ENCODE measurements at regions not wholly inside any gene's neighbourhood (a gene's known extent, or its start where the extent isn't known, plus 50 kb on each side); places are given as distances from the start of the nearest gene placed in this dataset.

DNA sequence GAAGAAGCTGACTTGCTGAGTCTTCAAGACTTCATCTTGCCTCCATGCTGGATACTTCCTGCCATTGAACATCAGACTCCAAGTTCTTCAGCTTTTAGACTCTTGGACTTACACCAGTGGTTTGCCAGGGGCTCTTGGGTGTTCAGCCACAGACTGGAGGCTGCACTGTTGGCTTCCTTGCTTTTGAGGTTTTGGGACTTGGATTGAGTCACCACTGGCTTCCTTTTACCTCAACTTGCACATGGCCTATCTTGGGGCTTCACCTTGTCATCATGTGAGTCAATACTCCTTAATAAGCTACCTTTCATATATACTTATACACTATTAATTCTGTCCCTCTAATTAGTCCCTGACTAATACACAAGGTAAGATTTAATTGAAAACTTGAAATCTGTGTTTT is 361.7 kb upstream of the SEMA3C start:
- Histone ChIP-seq H3K27me3 (no peaks in the 10 kb centered on the region), H3K36me3 (no peaks in the 10 kb centered on the region), H3K27ac (no peak overlapping the region), H3K4me1 (no peaks in the 10 kb centered on the region), H3K4me3 (no peak overlapping the region), H3K9me3 (no peaks in the 10 kb centered on the region)
- DNase-seq (ENCODE audit: low spot score in 2 of 2) = no peak
- TF ChIP-seq EP300 (IDR thresholded peaks at IDR 0.05) (no peak), POLR2AphosphoS5 (IDR thresholded peaks at IDR 0.05) (no peak), CTCF (IDR thresholded peaks at IDR 0.05) (no peak), POLR2A (IDR thresholded peaks at IDR 0.05) (no peak)

DNA sequence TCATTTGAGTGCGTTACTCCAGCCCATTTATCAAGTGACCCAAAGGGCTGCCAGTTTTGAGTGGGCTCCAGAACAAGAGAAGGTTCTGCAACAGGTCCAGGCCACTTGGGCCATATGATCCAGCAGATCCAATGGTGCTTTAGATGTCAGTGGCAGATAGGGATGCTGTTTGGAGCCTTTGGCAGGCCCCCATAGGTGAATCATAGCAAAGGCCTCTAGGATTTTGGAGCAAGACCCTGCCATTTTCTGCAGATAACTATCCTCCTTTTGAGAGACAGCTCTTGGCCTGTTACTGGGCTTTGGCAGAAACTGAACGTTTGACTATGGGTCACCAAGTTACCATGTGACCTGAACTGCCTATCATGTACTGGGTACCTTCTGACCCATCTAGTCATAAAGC is 358.8 kb upstream of the SEMA3C start:
- DNase-seq (ENCODE audit: low spot score in 2 of 2) = no peak
- H3K36me3 ChIP-seq = no peaks in the 10 kb centered on the region
- H3K27ac ChIP-seq = no peak overlapping the region
- no peaks in the 10 kb centered on the region for H3K27me3 ChIP-seq
- no peak overlapping the region for H3K4me3 ChIP-seq
- no peaks in the 10 kb centered on the region for H3K9me3 ChIP-seq
- H3K4me1 ChIP-seq = no peaks in the 10 kb centered on the region
- WGBS = 75% methylated on average over 2 of the region's 2 CpGs
- TF ChIP-seq POLR2AphosphoS5 (IDR thresholded peaks at IDR 0.05) (no peak), EP300 (IDR thresholded peaks at IDR 0.05) (no peak), CTCF (IDR thresholded peaks at IDR 0.05) (no peak), POLR2A (IDR thresholded peaks at IDR 0.05) (no peak)

- no peaks in the 10 kb centered on the region for H3K36me3 ChIP-seq
- no peaks in the 10 kb centered on the region for H3K27me3 ChIP-seq
- no peak for TF ChIP-seq CTCF (IDR thresholded peaks at IDR 0.05)
- TF ChIP-seq EP300 (IDR thresholded peaks at IDR 0.05) = no peak
- TF ChIP-seq POLR2A (IDR thresholded peaks at IDR 0.05) = no peak
- TF ChIP-seq POLR2AphosphoS5 (IDR thresholded peaks at IDR 0.05) = no peak
- H3K4me3 ChIP-seq = no peak overlapping the region
- no peaks in the 10 kb centered on the region for H3K9me3 ChIP-seq
- WGBS = 64% methylated on average over 6 of the region's 6 CpGs
- no peaks in the 10 kb centered on the region for H3K4me1 ChIP-seq
- H3K27ac ChIP-seq = no peak overlapping the region
- DNase-seq (ENCODE audit: low spot score in 2 of 2) = no peak
These were observed 354.9 kb upstream of the SEMA3C start for GRCh38 chr7:81273601-81274397.

DNA sequence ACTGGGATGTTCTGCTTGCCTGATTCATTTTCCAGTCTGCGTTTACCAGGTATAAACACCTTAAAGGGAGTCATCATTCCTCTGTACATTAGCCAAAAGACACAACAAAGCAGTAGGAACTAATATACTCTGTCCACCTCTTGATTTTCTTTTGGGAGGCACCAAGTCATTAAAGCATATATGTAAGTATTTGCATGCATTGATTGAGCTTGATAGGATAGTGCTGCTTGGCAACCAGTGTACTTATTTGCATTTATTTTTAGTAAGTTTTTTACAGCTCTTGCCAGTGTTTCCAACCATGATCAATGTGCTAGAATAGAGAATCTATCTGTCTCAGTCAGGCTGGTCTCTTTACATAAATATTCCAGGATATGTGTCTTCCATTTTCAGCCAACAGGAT is 353.3 kb upstream of the SEMA3C start:
- 73% methylated on average over 1 of the region's 1 CpG for WGBS
- TF ChIP-seq EP300 (IDR thresholded peaks at IDR 0.05) (no peak), POLR2A (IDR thresholded peaks at IDR 0.05) (no peak), POLR2AphosphoS5 (IDR thresholded peaks at IDR 0.05) (no peak), CTCF (IDR thresholded peaks at IDR 0.05) (no peak)
- Histone ChIP-seq H3K27me3 (no peaks in the 10 kb centered on the region), H3K36me3 (no peaks in the 10 kb centered on the region), H3K4me3 (no peak overlapping the region), H3K4me1 (no peaks in the 10 kb centered on the region), H3K9me3 (no peaks in the 10 kb centered on the region), H3K27ac (no peak overlapping the region)
- no peak for DNase-seq (ENCODE audit: low spot score in 2 of 2)

DNA sequence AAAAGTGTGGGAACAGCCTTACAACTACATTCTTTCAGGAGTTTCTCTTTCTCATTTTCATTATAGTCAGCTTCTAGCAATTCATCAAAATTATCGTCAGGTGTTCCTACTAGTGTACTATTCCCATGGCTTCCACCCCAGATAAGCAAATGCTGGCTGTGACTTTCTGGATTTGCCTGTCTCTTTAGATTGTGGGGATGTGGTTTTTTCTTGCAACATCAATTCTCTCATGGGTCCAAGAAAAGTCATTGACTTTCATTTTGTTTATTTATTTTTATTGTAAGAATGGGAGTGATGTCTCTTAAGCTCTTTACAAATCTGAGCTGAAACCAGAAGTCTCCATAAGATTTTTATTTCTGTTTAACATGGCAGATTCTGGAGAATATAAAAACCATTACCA is 349.7 kb upstream of the SEMA3C start:
- Histone ChIP-seq H3K27me3 (no peaks in the 10 kb centered on the region), H3K36me3 (no peaks in the 10 kb centered on the region), H3K4me1 (no peaks in the 10 kb centered on the region), H3K27ac (no peak overlapping the region), H3K9me3 (no peaks in the 10 kb centered on the region), H3K4me3 (no peak overlapping the region)
- WGBS = 68% methylated on average over 1 of the region's 1 CpG
- TF ChIP-seq POLR2A (IDR thresholded peaks at IDR 0.05) (no peak), EP300 (IDR thresholded peaks at IDR 0.05) (no peak), POLR2AphosphoS5 (IDR thresholded peaks at IDR 0.05) (no peak), CTCF (IDR thresholded peaks at IDR 0.05) (no peak)
- DNase-seq (ENCODE audit: low spot score in 2 of 2) = no peak

Data from suprapubic skin (tissue), 4 donors.